HG03175 (cell line): ENCODE measurements at regions not wholly inside any gene's neighbourhood (a gene's known extent, or its start where the extent isn't known, plus 50 kb on each side); places are given as distances from the start of the nearest gene placed in this dataset.

Experiments
- ATAC-seq: cut with Tn5 transposase; IDR thresholded peaks from one replicate; pipeline ENCODE4 v1.9.1; 2021; ENCODE audit warnings: mild to moderate bottlenecking, moderate library complexity; ENCODE audit not compliant: unreplicated experiment

DNA sequence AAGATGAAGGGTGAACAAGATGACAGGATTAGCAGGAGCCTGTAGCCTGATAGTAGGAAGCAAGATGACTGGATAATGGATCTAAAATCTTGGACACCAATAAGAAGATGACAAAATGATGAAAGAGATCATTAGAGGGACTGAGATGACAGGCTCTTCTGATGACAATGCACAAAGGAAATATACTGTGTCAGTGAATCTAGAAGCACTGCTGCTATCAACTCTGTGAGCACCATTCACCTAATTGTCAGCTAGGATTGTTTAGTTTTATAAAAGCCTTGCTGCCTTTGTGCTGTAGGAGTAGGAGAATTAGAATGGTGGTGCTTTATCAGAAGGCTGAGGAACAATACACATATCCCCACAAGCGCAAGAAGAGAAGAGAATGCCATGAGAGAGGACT is 1127.8 kb downstream of the DTWD2 start:
- no peak for ATAC-seq

GRCh38 chr5:117859176-117859575 is 1129.2 kb downstream of the DTWD2 start:
- ATAC-seq, result no peak

- ATAC-seq, result no peak
Measured at GRCh38 chr5:117856713-117857112, 1131.6 kb downstream of the DTWD2 start.

- ATAC-seq, result no peak
Measured at GRCh38 chr5:117837786-117838185, 1150.6 kb downstream of the DTWD2 start.

GRCh38 chr5:117833691-117834090 is 1154.7 kb downstream of the DTWD2 start:
- ATAC-seq, result no peak

DNA sequence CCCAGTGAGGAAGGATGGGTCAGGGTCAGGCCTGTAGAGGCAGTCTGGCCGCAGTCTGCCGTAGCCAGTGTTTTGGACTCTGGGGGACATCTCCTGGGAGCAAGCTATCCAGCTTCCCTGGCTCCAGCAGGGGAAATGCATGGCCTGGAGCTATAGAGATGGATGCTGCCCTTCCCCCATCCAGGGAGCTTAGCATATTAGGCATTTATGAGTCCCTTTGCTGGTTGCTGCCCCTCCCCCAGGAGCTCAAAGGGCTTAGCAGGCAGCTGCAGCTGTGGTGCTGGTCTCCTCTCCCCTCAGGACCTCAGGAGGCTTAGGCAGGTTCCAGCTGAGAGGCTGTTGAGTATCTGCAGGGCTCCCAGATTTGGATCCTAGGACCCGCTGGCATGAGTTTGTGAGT is 1158.7 kb downstream of the DTWD2 start:
- ATAC-seq, result no peak

DNA sequence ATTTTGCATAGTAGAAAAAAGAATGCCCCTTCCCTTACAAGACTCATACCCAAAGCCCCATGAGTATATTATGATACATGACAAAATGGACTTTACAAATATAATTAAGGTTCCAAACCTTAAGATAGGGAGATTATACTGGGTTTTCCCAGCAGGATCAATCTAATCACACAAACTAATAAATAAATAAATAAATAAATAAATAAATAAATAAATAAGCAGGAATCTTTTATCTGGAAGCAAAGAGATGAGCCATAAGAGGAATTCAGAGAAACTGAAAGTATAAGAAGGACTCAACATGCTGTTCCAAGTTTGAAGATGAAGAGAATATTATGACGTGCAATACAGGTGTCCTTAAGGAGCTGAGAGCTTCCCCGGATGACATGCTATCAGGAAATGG is 1174.5 kb downstream of the DTWD2 start:
- ATAC-seq, result no peak

- no peak for ATAC-seq
Measured at GRCh38 chr5:117812861-117813260, 1175.5 kb downstream of the DTWD2 start.

DNA sequence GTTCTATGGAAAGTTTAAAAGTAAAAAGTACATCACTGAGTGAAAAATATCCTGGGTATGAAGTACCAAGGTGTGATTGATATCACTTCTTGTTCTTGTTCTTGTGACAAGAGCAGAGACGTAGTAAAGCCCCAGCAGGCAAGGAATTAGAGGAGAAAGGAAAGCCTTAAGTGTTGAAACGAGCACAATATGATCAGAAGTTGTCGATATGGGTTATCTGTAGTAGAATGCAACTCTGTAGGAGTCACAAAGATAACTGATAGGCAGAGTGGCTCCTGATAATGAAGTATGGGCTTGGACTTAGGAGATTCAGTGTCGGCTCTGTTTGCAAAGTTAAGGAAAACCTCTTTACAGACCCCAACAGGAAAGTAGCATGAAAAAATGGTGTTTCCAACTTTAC is 1179.1 kb downstream of the DTWD2 start:
- no peak for ATAC-seq

GRCh38 chr5:117805058-117805457 is 1183.3 kb downstream of the DTWD2 start:
- no peak for ATAC-seq

DNA sequence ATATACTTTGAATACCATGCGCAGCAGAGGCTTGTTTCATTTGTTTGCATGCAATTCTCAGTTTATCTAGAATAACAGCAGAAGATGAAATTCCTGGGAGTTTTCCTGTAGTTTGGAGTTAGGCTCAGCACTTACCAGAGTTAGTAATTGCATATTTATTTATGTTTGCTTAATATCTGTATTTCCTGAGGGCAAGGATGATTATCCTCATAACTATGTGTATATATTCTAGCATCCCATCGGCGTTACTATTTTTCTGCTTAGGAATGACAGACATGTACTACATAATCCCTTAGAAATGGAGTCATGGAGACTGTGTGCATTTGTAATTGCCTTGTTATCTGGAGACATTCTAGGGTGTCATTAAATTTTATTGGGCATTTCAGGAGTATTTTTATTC is 1184.8 kb downstream of the DTWD2 start:
- no peak for ATAC-seq

DNA sequence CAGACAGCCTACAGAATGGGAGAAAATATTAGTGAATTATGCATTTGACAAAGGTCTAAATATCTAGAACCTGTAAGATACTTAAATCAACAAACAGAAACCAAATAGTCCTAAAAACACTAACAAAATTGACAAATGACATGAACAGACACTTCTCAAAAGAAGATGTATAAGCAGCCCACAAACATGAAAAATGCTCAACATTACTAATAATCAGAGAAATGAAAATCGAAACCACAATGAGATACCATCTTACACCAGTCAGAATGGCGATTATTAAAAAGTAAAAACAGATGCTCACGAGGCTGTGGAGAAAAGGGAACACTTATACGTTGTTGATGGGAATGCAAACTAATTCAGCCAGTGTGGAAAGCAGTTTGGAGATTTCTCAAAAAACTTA is 1186.8 kb downstream of the DTWD2 start:
- no peak for ATAC-seq

DNA sequence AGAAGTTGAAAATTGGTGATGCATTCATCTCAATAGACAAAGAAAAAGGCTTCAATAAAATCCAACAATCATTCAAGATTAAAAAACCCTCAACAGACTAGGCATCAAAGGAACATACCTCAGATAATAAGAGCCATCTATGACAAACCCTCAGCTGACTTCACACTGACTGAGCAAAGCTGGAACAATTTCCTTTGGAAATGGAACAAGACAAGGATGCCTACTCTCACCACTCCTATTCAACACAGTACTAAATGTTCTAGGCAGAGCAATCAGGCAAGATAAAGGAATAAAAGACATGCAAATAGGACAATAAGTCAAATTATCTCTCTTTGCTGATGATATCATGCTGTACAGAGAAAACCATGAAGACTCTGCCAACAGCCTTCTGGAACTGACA is 1188.1 kb downstream of the DTWD2 start:
- ATAC-seq, result no peak

DNA sequence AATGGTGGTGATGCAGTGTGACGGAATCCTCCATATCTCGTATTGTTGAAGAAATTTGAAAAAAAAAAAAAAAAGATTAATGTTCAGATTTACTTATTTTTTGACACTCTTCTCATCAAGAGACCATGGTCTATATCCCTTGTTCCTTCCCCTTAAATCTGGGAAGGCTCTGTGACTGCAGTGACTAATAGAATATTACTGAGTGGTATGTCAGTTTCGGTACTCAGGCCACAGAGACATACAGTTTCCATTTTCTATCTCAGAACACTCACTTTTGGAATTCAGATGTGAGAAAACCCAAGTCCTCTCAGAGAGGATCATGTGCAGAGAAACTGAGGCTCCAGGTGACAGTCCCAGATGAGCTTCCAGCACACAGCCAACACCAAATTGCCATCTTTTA is 1193.5 kb downstream of the DTWD2 start:
- no peak for ATAC-seq

- ATAC-seq, result no peak
Measured at GRCh38 chr5:117793963-117794362, 1194.4 kb downstream of the DTWD2 start.

GRCh38 chr5:117792476-117792875 is 1195.9 kb downstream of the DTWD2 start:
- no peak for ATAC-seq

DNA sequence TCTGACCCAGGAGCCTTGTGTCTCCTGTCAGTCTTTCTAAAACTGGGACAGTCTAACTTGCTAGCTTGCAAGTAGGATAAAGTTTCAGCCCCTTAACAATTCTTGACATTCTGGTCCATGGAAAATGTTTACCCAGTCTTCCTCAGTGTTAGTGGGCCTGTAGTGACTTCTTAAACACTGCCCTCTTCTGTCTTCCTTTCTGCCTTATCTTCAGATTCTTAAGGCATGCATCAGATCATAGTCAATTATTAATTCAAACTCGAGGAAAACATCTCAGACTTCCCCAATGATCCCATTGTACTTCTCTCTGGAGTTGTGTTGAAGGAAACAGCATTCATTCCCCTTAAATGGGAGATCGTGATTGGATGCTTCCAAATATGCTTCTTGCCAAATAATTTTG is 1199.8 kb downstream of the DTWD2 start:
- ATAC-seq, result no peak

GRCh38 chr5:117779171-117779570 is 1204.5 kb upstream of the SEMA6A start:
- ATAC-seq, result no peak

DNA sequence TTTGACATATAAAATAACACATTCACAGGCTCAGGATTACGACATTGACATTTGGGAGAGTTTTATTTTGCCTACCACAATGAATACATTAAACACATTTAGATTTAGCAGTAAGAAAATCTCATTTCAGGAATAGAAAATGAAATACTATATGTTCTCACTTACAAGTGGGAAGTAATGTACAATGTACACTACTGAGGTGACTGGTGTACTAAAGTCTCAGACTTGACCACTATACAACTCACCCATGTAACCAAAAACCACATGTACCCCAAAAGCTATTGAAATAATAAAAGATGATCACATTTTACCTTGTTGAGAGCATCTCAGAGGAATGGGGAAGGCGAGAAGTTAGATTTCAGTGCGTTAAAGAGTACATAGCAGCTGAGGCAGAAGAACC is 1202.4 kb upstream of the SEMA6A start:
- peak; percentile 57 for ATAC-seq

- no peak for ATAC-seq
Measured at GRCh38 chr5:117769877-117770276, 1195.3 kb upstream of the SEMA6A start.

DNA sequence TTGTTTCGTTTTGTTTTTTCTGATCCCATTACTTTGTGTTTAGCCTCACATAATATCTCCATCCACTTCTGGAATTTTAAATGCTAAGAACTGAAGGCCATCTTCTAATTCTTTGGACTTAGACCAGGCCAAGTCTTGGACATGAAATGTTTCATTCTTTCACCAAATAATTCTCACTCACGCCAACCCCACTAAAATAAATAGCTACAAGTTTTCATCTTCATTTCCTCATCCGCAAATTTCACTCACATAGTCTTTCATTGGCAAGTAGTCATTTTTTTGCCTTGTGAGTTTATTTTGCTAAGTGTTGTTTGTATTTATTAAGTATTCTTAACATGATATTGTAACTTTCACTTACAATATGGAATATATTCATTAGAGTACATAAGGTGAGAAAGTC is 1188.6 kb upstream of the SEMA6A start:
- no peak for ATAC-seq

DNA sequence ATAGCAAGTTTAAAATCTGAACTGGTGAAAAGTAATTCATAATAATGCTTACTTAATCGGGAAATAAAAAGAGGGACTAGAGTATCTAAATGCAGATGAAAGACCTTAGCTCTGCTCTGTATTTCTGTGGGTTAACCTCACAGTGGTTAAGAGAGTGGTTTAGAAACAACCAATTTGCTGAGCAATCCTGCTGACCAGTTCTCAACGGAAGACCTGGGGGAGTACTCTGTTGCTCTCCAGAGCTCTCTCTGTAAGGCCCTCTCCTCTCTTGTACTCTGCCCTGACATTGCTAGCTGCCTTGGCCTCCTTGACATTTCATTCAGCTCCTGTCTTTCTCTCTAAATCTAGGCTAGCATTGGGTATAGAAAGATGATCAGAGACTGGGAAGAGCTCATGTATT is 1186.6 kb upstream of the SEMA6A start:
- ATAC-seq, result no peak

DNA sequence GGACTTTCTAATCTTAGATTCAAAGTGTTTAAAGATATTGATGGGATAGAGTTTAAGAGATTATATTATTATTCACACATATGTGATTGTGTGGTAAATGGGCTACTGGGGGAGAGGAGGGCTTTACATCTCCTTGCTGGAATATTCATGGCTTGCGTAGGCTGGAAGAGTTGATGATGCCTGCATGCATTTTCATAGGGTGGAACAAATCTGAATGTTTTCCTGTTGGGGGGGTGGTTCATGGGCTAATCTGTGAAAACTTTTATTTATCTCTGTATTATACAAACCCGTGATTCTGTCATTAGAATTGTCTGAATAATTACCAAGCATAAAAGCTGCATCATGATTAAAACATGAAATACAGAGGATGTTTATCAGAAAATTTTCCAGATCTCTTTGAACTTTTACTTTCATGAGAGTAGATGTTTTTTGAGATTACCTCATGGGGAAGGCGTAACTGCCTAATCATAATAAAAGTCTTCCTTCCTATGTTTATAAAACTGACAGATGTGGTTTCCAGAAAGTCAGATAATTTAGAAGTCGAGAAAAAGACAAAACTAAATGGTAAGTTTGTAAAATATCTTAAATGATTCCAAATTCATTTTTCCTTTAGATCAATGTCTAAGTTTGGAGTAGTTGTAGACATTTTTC is 1185.4 kb upstream of the SEMA6A start:
- no peak for ATAC-seq
